ENCODE measurements at regions not wholly inside any gene's neighbourhood (a gene's known extent, or its start where the extent isn't known, plus 50 kb on each side); places are given as distances from the start of the nearest gene placed in this dataset.

- no peak overlapping the region for H3K9ac ChIP-seq (ENCODE audit: low read depth in 1 of 2, low read length in 2 of 2)
- no peaks in the 10 kb centered on the region for H3K27me3 ChIP-seq (ENCODE audit: control insufficient read depth in 4 of 4, insufficient read depth in 4 of 4, low read length in 3 of 4)
- WGBS = 72% methylated on average over 4 of the region's 4 CpGs
- H3K9me3 ChIP-seq (ENCODE audit: control insufficient read depth in 4 of 4, low read length in 3 of 4) = no peaks in the 10 kb centered on the region
- H3K4me1 ChIP-seq (ENCODE audit: control insufficient read depth in 4 of 4, insufficient read depth in 4 of 4, low read length in 3 of 4) = no peaks in the 10 kb centered on the region
- H3K27ac ChIP-seq (ENCODE audit: low read depth in 1 of 2, low read length in 2 of 2) = no peak overlapping the region
- no peaks in the 10 kb centered on the region for H3K36me3 ChIP-seq (ENCODE audit: control insufficient read depth in 4 of 4, insufficient read depth in 3 of 4, low read depth in 1 of 4, low read length in 3 of 4)
- TF ChIP-seq RAD21 (IDR thresholded peaks at IDR 0.05) (no peak), NR2F2 (IDR thresholded peaks at IDR 0.05) (no peak), REST (IDR thresholded peaks at IDR 0.05) (no peak), JUND (IDR thresholded peaks at IDR 0.05) (no peak)
- DNase-seq (ENCODE audit: low spot score) = no peak
- no peak overlapping the region for H3K4me3 ChIP-seq (ENCODE audit: low read depth in 1 of 3, low read length in 3 of 3)
Measured at GRCh38 chr7:97271619-97272018, 154.1 kb downstream of the SDHAF3 start.

- 69% methylated on average over 7 of the region's 7 CpGs for WGBS
- no peak for DNase-seq (ENCODE audit: low spot score)
- H3K27ac ChIP-seq (ENCODE audit: low read depth in 1 of 2, low read length in 2 of 2) = no peak overlapping the region
- H3K27me3 ChIP-seq (ENCODE audit: control insufficient read depth in 4 of 4, insufficient read depth in 4 of 4, low read length in 3 of 4) = no peaks in the 10 kb centered on the region
- H3K36me3 ChIP-seq (ENCODE audit: control insufficient read depth in 4 of 4, insufficient read depth in 3 of 4, low read depth in 1 of 4, low read length in 3 of 4) = no peaks in the 10 kb centered on the region
- TF ChIP-seq MAX (IDR thresholded peaks at IDR 0.05) = no peak
- TF ChIP-seq CTCF (IDR thresholded peaks at IDR 0.05; ENCODE audit: low read depth, low read length, missing input control) = no peak
- TF ChIP-seq REST (IDR thresholded peaks at IDR 0.05) = no peak
- TF ChIP-seq RXRA (IDR thresholded peaks at IDR 0.05) = no peak
- no peak for TF ChIP-seq FOXA2 (IDR thresholded peaks at IDR 0.05)
- TF ChIP-seq ZBTB33 (IDR thresholded peaks at IDR 0.05) = no peak
- TF ChIP-seq ATF3 (IDR thresholded peaks at IDR 0.05) = no peak
- no peak for TF ChIP-seq NR2F2 (IDR thresholded peaks at IDR 0.05)
- no peak for TF ChIP-seq HNF4A (conservative IDR thresholded peaks at IDR 0.05)
- TF ChIP-seq FOXA1 (IDR thresholded peaks at IDR 0.05) = no peak
- no peak for TF ChIP-seq EGR1 (IDR thresholded peaks at IDR 0.05; ENCODE audit: low read depth in 2 of 2)
- no peak for TF ChIP-seq TAF1 (conservative IDR thresholded peaks at IDR 0.05)
- TF ChIP-seq RAD21 (IDR thresholded peaks at IDR 0.05) = no peak
- TF ChIP-seq SP1 (IDR thresholded peaks at IDR 0.05) = no peak
- no peak for TF ChIP-seq HNF4G (IDR thresholded peaks at IDR 0.05)
- no peak for TF ChIP-seq JUND (IDR thresholded peaks at IDR 0.05)
- TF ChIP-seq YY1 (IDR thresholded peaks at IDR 0.05) = no peak
- no peak for TF ChIP-seq GABPA (IDR thresholded peaks at IDR 0.05 in 1 of 2, conservative IDR thresholded peaks at IDR 0.05 in 1 of 2)
- no peaks in the 10 kb centered on the region for H3K4me1 ChIP-seq (ENCODE audit: control insufficient read depth in 4 of 4, insufficient read depth in 4 of 4, low read length in 3 of 4)
- no peak overlapping the region for H3K9ac ChIP-seq (ENCODE audit: low read depth in 1 of 2, low read length in 2 of 2)
- H3K4me3 ChIP-seq (ENCODE audit: low read depth in 1 of 3, low read length in 3 of 3) = no peak overlapping the region
- no peaks in the 10 kb centered on the region for H3K9me3 ChIP-seq (ENCODE audit: control insufficient read depth in 4 of 4, low read length in 3 of 4)
Measured at GRCh38 chr7:97272237-97272975, 154.9 kb downstream of the SDHAF3 start.

Measured in liver (tissue), 8 donors.